Keratinocyte (primary cell): ENCODE measurements at regions not wholly inside any gene's neighbourhood (a gene's known extent, or its start where the extent isn't known, plus 50 kb on each side); places are given as distances from the start of the nearest gene placed in this dataset.

Experiments
- DNase-seq: peaks from one replicate; pipeline ENCODE4 v3.0.0-alpha.2; 2011; ENCODE audit warnings: low read depth, missing footprints, low spot score
- FAIRE-seq: peaks from 2 replicates; lab custom pipeline; 2011; peaks lifted over from hg19 to GRCh38; lab: Jason Lieb, UNC
- H2AFZ ChIP-seq: 2 replicates; pipeline ENCODE4 v1.6.0; 2012; ENCODE audit warnings: low read length, control low read depth, inconsistent platforms; ENCODE audit not compliant: control insufficient read depth
- H3K27ac ChIP-seq: 2 replicates; pipeline ENCODE4 v1.5.1; 2011; ENCODE audit warnings: low read length; ENCODE audit not compliant: control insufficient read depth, insufficient read depth
- H3K27me3 ChIP-seq: 3 replicates; pipeline ENCODE4 v1.6.0; 2011; ENCODE audit warnings: low read length; ENCODE audit not compliant: control insufficient read depth, insufficient read depth; ENCODE audit errors: extremely low read depth
- H3K36me3 ChIP-seq, 2 experiments: 2 replicates in 1 of 2; 3 replicates in 1 of 2; pipeline ENCODE4 v1.5.1; 2011; ENCODE audit warnings: low read length in 2 of 2, mild to moderate bottlenecking in 1 of 2; ENCODE audit not compliant: control insufficient read depth in 2 of 2, insufficient read depth in 2 of 2; ENCODE audit errors: extremely low read depth in 1 of 2
- H3K4me1 ChIP-seq: 3 replicates; pipeline ENCODE4 v1.5.1; 2011; ENCODE audit warnings: low read length; ENCODE audit not compliant: control insufficient read depth, insufficient read depth; ENCODE audit errors: extremely low read depth
- H3K4me2 ChIP-seq: 3 replicates; pipeline ENCODE4 v1.6.0; 2011; ENCODE audit warnings: low read depth, low read length; ENCODE audit not compliant: control insufficient read depth, insufficient read depth; ENCODE audit errors: extremely low read depth
- H3K4me3 ChIP-seq, 3 experiments: fragments of 200-600 bp in 1 of 3; sonication (generic) in 1 of 3; 2 replicates in 2 of 3; 3 replicates in 1 of 3; pipeline ENCODE4 v1.5.1; 2011 to 2016; ENCODE audit warnings: low read length in 3 of 3, mild to moderate bottlenecking in 3 of 3, control low read depth in 2 of 3, inconsistent platforms in 1 of 3, low read depth in 1 of 3, mixed read lengths in 1 of 3, mixed run types in 1 of 3, moderate library complexity in 1 of 3; ENCODE audit not compliant: control insufficient read depth in 2 of 3, insufficient read depth in 2 of 3; ENCODE audit errors: extremely low read depth in 1 of 3
- H3K79me2 ChIP-seq: 2 replicates; pipeline ENCODE4 v1.6.0; 2012; ENCODE audit warnings: low read length; ENCODE audit not compliant: control insufficient read depth, insufficient read depth
- H3K9ac ChIP-seq: 3 replicates; pipeline ENCODE4 v1.6.0; 2011; ENCODE audit warnings: low read length; ENCODE audit not compliant: control insufficient read depth, insufficient read depth; ENCODE audit errors: extremely low read depth
- H3K9me1 ChIP-seq: 3 replicates; pipeline ENCODE4 v1.6.0; 2011; ENCODE audit warnings: low read length; ENCODE audit not compliant: control insufficient read depth, insufficient read depth; ENCODE audit errors: extremely low read depth
- H3K9me3 ChIP-seq: 2 replicates; pipeline ENCODE4 v1.5.1; 2012; ENCODE audit warnings: low read depth, low read length; ENCODE audit not compliant: control insufficient read depth
- H4K20me1 ChIP-seq: 3 replicates; pipeline ENCODE4 v1.6.0; 2011; ENCODE audit warnings: low read length; ENCODE audit not compliant: control insufficient read depth, insufficient read depth; ENCODE audit errors: extremely low read depth
- CTCF ChIP-seq, 3 experiments: IDR thresholded peaks in 1 of 3; conservative IDR thresholded peaks in 1 of 3; optimal IDR thresholded peaks in 1 of 3; 2 replicates in 2 of 3; 3 replicates in 1 of 3; pipeline versions ENCODE3 to v1.5.1; 2011; ENCODE audit warnings: low read length in 3 of 3, mild to moderate bottlenecking in 3 of 3, moderate library complexity in 2 of 3, control low read depth in 1 of 3, inconsistent platforms in 1 of 3; ENCODE audit not compliant: insufficient read depth in 2 of 3; ENCODE audit errors: extremely low read depth in 1 of 3
- EZH2 ChIP-seq: IDR thresholded peaks from one replicate; pipeline ENCODE4 v1.6.1; 2012; ENCODE audit warnings: inconsistent platforms, mild to moderate bottlenecking, low read length, moderate library complexity
- dilution Hi-C: fragments of 300-500 bp; cut with MboI; formaldehyde crosslinking; loops from one replicate; pipeline ENCODE4 v1.7.0; 2020; ENCODE audit warnings: low sequenced_read_pairs; ENCODE audit not compliant: extremely low pct_ligation_motif_present

GRCh38 chr3:22908989-22909507 is 294.1 kb upstream of the UBE2E2 start:
- no peaks in the 10 kb centered on the region for H4K20me1 ChIP-seq
- no peak overlapping the region for H3K4me3 ChIP-seq
- H3K36me3 ChIP-seq = no peaks in the 10 kb centered on the region
- H3K4me2 ChIP-seq = no peak overlapping the region
- no peak for TF ChIP-seq EZH2
- no peak for TF ChIP-seq CTCF (optimal IDR thresholded peaks at IDR 0.05 in 1 of 3, IDR thresholded peaks at IDR 0.05 in 1 of 3, conservative IDR thresholded peaks at IDR 0.05 in 1 of 3; ENCODE audit: extremely low read depth in 1 of 3, insufficient read depth in 2 of 3, low read length in 3 of 3)
- no peak overlapping the region for H3K9ac ChIP-seq
- no peak overlapping the region for H3K27ac ChIP-seq
- FAIRE-seq (no peak), DNase-seq (no peak)
- no peaks in the 10 kb centered on the region for H3K9me1 ChIP-seq
- H3K9me3 ChIP-seq = no peaks in the 10 kb centered on the region
- no peak overlapping the region for H2AFZ ChIP-seq
- H3K27me3 ChIP-seq = no peaks in the 10 kb centered on the region
- H3K4me1 ChIP-seq = no peaks in the 10 kb centered on the region
- dilution Hi-C loops = no loop called here
- H3K79me2 ChIP-seq = no peaks in the 10 kb centered on the region

GRCh38 chr3:22916933-22917332 is 286.2 kb upstream of the UBE2E2 start:
- Histone ChIP-seq H3K79me2 (no peaks in the 10 kb centered on the region), H3K4me2 (no peak overlapping the region), H2AFZ (no peak overlapping the region), H3K9me1 (no peaks in the 10 kb centered on the region), H3K27me3 (no peaks in the 10 kb centered on the region), H3K4me3 (no peak overlapping the region), H3K27ac (no peak overlapping the region), H3K36me3 (no peaks in the 10 kb centered on the region), H3K4me1 (no peaks in the 10 kb centered on the region), H3K9ac (no peak overlapping the region), H4K20me1 (no peaks in the 10 kb centered on the region), H3K9me3 (no peaks in the 10 kb centered on the region)
- no peak for TF ChIP-seq CTCF (optimal IDR thresholded peaks at IDR 0.05 in 1 of 3, IDR thresholded peaks at IDR 0.05 in 1 of 3, conservative IDR thresholded peaks at IDR 0.05 in 1 of 3; ENCODE audit: extremely low read depth in 1 of 3, insufficient read depth in 2 of 3, low read length in 3 of 3)
- TF ChIP-seq EZH2 = no peak
- FAIRE-seq = no peak
- dilution Hi-C loops = no loop called here
- no peak for DNase-seq
